HG03565 (cell line): ENCODE measurements at regions not wholly inside any gene's neighbourhood (a gene's known extent, or its start where the extent isn't known, plus 50 kb on each side); places are given as distances from the start of the nearest gene placed in this dataset.
"Not testable (repeated sequence)": the region's sequence is repeated elsewhere in the genome, so short reads cannot be mapped to it uniquely, and the experiment has no call there.

Experiments used
- ATAC-seq: cut with Tn5 transposase; IDR thresholded peaks from one replicate; pipeline ENCODE4 v1.9.1; 2021; ENCODE audit warnings: mild to moderate bottlenecking, moderate library complexity; ENCODE audit not compliant: unreplicated experiment

- ATAC-seq, result no peak
These were observed 110.2 kb upstream of the CPHXL start for GRCh38 chr16:75836347-75837010.

- no peak for ATAC-seq
These were observed 111.0 kb upstream of the CPHXL start for GRCh38 chr16:75837264-75837663.

- no peak for ATAC-seq
These were observed 111.4 kb upstream of the CPHXL start for GRCh38 chr16:75837681-75838080.

- ATAC-seq, result no peak
These were observed 115.2 kb upstream of the CPHXL start for GRCh38 chr16:75841517-75841916.

GRCh38 chr16:75847172-75847571 lies 120.9 kb upstream of the CPHXL start:
- no peak for ATAC-seq

- ATAC-seq, result no peak
These were observed 127.9 kb upstream of the CPHXL start for GRCh38 chr16:75854152-75854551.

- ATAC-seq, result no peak
These were observed 134.2 kb upstream of the CPHXL start for GRCh38 chr16:75860326-75861053.

GRCh38 chr16:75861311-75862097 lies 135.2 kb upstream of the CPHXL start:
- no peak for ATAC-seq

GRCh38 chr16:75862098-75862386 lies 135.8 kb upstream of the CPHXL start:
- no peak for ATAC-seq

GRCh38 chr16:75864243-75864642 lies 138.0 kb upstream of the CPHXL start:
- no peak for ATAC-seq

GRCh38 chr16:75865736-75866135 lies 139.4 kb upstream of the CPHXL start:
- no peak for ATAC-seq

GRCh38 chr16:75868636-75869632 lies 142.6 kb upstream of the CPHXL start:
- no peak for ATAC-seq

GRCh38 chr16:75881280-75881679 lies 155.0 kb upstream of the CPHXL start:
- ATAC-seq, result not testable (repeated sequence)

- ATAC-seq, result no peak
These were observed 172.9 kb upstream of the CPHXL start for GRCh38 chr16:75899163-75899562.

GRCh38 chr16:75908331-75909117 lies 182.2 kb upstream of the CPHXL start:
- no peak for ATAC-seq

GRCh38 chr16:75909746-75910145 lies 183.5 kb upstream of the CPHXL start:
- no peak for ATAC-seq

- ATAC-seq, result no peak
These were observed 185.6 kb upstream of the CPHXL start for GRCh38 chr16:75911896-75912295.

- no peak for ATAC-seq
These were observed 187.7 kb upstream of the CPHXL start for GRCh38 chr16:75913958-75914357.

GRCh38 chr16:75916451-75916850 lies 190.2 kb upstream of the CPHXL start:
- no peak for ATAC-seq

GRCh38 chr16:75918109-75918508 lies 191.8 kb upstream of the CPHXL start:
- ATAC-seq, result no peak
